GM12872 (cell line): ENCODE measurements at regions not wholly inside any gene's neighbourhood (a gene's known extent, or its start where the extent isn't known, plus 50 kb on each side); places are given as distances from the start of the nearest gene placed in this dataset.

Experiments used
- CTCF ChIP-seq: IDR thresholded peaks from 3 replicates; pipeline ENCODE4 v1.5.1; 2011; ENCODE audit warnings: low read depth, mild to moderate bottlenecking, low read length, moderate library complexity; ENCODE audit not compliant: insufficient read depth

GRCh38 chr12:5096241-5096924, 52.7 kb downstream of the KCNA5 start:
- TF ChIP-seq CTCF: no peak

DNA sequence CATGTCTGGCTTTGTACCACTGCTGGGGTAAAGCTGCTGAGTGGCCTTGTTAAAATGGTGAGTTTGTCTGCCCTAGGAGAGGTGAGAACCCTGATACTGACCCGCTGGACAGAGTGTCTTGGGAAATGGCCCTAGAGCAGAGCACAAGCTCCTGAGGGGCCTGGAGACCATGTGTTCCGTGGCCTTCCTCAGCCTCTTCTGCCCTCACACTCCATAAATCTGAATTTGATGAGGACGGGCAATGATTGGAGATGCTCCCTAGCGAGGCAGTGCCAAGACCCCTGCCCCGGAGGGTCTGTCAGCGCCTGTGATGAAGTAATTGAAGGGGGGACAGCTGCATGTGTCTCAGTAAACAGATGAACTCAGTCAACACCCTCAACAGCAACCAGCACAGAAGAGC, 54.1 kb downstream of the KCNA5 start:
- no peak for TF ChIP-seq CTCF

DNA sequence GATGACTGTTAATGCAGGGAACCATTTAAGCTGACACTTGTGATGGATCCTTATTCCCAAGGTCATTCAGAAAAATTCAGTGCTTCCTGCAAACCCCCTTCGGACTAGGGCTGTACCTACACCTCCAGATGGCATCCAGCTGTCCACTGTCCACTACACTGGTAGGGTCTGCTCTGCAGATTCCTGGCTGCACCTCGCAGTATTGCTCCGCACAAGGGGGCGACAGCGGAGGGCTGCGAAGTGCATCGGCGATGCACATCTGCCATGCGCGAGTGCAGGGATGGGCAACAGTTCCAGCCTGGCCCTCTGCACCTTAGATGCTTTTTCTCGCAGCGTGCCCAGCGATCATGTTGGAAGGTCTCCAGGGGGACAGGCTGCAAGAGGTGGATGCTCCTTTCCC, 55.5 kb downstream of the KCNA5 start:
- no peak for TF ChIP-seq CTCF

DNA sequence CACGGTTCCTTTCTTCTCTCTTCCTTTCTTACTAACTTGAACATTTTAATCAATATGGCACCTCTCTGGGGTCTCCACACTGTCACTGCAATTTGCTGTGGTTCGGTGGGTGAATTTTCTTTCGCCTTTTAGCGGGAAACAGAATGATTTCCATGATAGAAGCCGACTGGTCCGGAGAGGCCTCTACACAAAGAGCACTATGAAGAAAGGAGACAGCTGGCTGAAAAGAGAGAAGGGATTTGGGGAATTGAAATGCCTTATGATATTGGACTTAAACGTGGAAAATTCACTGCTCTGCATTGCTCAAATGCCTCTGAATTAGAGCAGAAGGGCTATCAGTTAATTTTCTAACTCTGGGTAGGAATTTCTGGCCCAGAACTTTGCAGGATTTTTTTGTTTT, 55.9 kb downstream of the KCNA5 start:
- TF ChIP-seq CTCF: no peak

DNA sequence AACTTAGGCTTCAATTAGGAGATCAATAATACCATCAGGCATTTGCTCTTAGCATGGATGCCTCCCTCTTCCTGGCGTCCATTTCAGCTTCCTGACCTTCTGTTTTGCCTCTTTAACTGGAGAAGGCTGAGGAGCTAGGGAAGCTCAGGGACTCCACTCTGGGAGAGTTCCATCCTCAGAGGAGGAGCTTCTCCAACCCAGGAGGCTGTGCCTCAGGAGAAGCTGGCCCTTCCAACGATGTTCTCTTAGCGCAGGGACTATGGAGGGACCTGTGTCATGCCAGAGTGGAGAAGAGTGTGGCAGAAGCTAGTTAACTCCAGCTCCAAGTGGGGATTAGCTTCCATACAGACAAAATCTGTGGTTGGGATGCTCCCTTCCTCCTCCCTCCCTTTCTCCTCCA, 58.0 kb downstream of the KCNA5 start:
- no peak for TF ChIP-seq CTCF

- TF ChIP-seq CTCF: no peak
Measured at GRCh38 chr12:5102261-5102789, 58.6 kb downstream of the KCNA5 start.

GRCh38 chr12:5102806-5103205, 59.1 kb downstream of the KCNA5 start:
- no peak for TF ChIP-seq CTCF
